ENCODE measurements at regions not wholly inside any gene's neighbourhood (a gene's known extent, or its start where the extent isn't known, plus 50 kb on each side); places are given as distances from the start of the nearest gene placed in this dataset.

GRCh38 chr4:28724239-28724638, 1863.6 kb downstream of the STIM2 start:
- TF ChIP-seq CTCF (conservative IDR thresholded peaks at IDR 0.05) (no peak), EZH2 (IDR thresholded peaks at IDR 0.05; ENCODE audit: low read depth) (no peak)
